Astrocyte of the cerebellum (primary cell): ENCODE measurements at regions not wholly inside any gene's neighbourhood (a gene's known extent, or its start where the extent isn't known, plus 50 kb on each side); places are given as distances from the start of the nearest gene placed in this dataset.
"Not testable (repeated sequence)": the region's sequence is repeated elsewhere in the genome, so short reads cannot be mapped to it uniquely, and the experiment has no call there.

Experiments
- DNase-seq: peaks from one replicate; pipeline ENCODE4 v3.0.0-alpha.2; 2011; ENCODE audit warnings: low read depth
- H3K4me3 ChIP-seq: 2 replicates; pipeline ENCODE4 v1.5.1; 2011; ENCODE audit warnings: mild to moderate bottlenecking, low read depth, low read length, moderate library complexity
- in situ Hi-C: cut with HindIII; loops from 2 replicates; pipeline ENCODE4 v1.10.0; 2017; ENCODE audit warnings: low sequenced_read_pairs
- TF ChIP-seq, protein P1 (sequence below): IDR thresholded peaks from 2 replicates; pipeline ENCODE4 v1.5.1; 2012; ENCODE audit warnings: low read length, low read depth, moderate library complexity, mild to moderate bottlenecking; ENCODE audit errors: missing control alignments

DNA sequence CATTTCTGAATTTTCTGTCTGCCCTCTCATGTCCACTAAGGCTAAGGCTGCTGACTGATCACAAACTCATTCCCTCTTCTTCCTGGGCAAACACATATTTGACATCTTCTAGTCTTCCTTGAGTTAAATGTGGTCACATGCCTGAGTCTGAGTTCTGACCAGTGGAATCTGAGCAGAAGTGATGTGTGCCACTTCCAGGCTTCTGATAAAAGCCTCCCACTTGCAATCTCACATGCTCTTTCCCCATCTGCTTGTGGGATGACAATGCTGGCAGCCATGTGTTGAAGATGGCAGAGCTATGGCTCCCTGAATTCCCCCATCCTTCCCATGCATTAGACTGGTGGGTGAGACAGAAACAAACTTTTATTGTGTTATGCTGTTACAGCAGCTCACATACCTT, 149.9 kb upstream of the ZNF648 start:
- H3K4me3 ChIP-seq, result no peak overlapping the region
- TF ChIP-seq, protein P1, sequence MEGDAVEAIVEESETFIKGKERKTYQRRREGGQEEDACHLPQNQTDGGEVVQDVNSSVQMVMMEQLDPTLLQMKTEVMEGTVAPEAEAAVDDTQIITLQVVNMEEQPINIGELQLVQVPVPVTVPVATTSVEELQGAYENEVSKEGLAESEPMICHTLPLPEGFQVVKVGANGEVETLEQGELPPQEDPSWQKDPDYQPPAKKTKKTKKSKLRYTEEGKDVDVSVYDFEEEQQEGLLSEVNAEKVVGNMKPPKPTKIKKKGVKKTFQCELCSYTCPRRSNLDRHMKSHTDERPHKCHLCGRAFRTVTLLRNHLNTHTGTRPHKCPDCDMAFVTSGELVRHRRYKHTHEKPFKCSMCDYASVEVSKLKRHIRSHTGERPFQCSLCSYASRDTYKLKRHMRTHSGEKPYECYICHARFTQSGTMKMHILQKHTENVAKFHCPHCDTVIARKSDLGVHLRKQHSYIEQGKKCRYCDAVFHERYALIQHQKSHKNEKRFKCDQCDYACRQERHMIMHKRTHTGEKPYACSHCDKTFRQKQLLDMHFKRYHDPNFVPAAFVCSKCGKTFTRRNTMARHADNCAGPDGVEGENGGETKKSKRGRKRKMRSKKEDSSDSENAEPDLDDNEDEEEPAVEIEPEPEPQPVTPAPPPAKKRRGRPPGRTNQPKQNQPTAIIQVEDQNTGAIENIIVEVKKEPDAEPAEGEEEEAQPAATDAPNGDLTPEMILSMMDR, result no peak
- in situ Hi-C loops, result no loop called here
- DNase-seq, result no peak

GRCh38 chr1:182210417-182210816, 148.9 kb upstream of the ZNF648 start:
- no peak for DNase-seq
- no peak overlapping the region for H3K4me3 ChIP-seq
- TF ChIP-seq, protein P1, result no peak
- in situ Hi-C loops, result no loop called here

DNA sequence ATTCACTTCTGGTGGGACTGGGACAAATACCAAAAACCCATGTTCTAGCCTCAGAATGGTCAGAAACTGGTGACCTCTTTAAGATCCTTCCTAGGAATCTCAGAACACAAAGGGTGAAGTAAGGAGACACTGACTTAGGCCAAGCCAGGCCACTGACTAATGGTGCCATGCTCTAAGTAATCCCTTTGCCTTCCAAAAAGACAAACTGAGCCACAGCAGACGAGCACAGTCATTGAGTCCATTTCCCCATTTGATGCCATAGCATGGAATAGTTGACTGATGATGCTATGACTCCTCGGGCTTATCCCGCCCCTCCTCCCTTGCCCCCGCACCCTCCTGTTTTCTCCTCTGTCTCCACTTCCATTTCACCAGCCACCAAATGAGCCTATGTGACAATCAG, 145.8 kb upstream of the ZNF648 start:
- DNase-seq, result no peak
- TF ChIP-seq, protein P1, result no peak
- in situ Hi-C loops, result no loop called here
- no peak overlapping the region for H3K4me3 ChIP-seq

GRCh38 chr1:182206626-182207239, 145.2 kb upstream of the ZNF648 start:
- TF ChIP-seq, protein P1, result no peak
- in situ Hi-C loops, result no loop called here
- no peak overlapping the region for H3K4me3 ChIP-seq
- DNase-seq, result no peak

GRCh38 chr1:182205351-182206022, 144.0 kb upstream of the ZNF648 start:
- TF ChIP-seq, protein P1, result no peak
- DNase-seq, result no peak
- no peak overlapping the region for H3K4me3 ChIP-seq
- in situ Hi-C loops, result no loop called here

- DNase-seq, result no peak
- TF ChIP-seq, protein P1, result no peak
- H3K4me3 ChIP-seq, result no peak overlapping the region
- in situ Hi-C loops, result no loop called here
Measured at GRCh38 chr1:182203191-182203875, 141.8 kb upstream of the ZNF648 start.

- in situ Hi-C loops, H3K4me3 ChIP-seq, DNase-seq: not testable (repeated sequence)
Measured at GRCh38 chr1:182201490-182201889, 140.0 kb upstream of the ZNF648 start.
